CD4-positive, alpha-beta T cell treated with Interleukin-10 for 1 hour (primary cell): ENCODE measurements at regions not wholly inside any gene's neighbourhood (a gene's known extent, or its start where the extent isn't known, plus 50 kb on each side); places are given as distances from the start of the nearest gene placed in this dataset.

Experiments
- DNase-seq: peaks from one replicate; pipeline ENCODE4 v3.0.0-alpha.2; 2020

- DNase-seq: no peak
Measured at GRCh38 chr12:98449584-98449983, 65.8 kb upstream of the TMPO start.

- no peak for DNase-seq
Measured at GRCh38 chr12:98453070-98453469, 62.3 kb upstream of the TMPO start.

DNA sequence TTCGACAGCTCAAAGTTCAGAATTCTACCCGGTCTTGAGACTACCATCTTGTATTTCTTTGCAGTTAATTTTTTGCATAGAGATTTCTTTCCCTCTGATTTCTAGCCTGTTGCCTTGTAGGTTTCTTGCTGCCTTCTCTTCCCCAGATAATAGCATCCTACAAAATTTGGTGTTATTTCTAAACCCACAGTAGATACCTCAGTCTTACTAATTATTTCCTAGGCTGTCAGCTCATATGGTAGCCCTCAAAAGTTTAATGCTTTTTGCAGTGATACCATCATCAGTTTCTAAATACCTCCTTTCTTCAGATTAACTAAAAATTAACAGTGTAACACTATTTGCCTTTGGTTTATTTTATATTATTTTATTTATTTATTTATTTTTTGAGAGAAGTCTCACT, 61.9 kb upstream of the TMPO start:
- DNase-seq: no peak

- no peak for DNase-seq
Measured at GRCh38 chr12:98456041-98456440, 59.3 kb upstream of the TMPO start.

GRCh38 chr12:98456576-98457573, 58.5 kb upstream of the TMPO start:
- DNase-seq: no peak

GRCh38 chr12:98464190-98464589, 51.2 kb upstream of the TMPO start:
- DNase-seq: no peak

GRCh38 chr12:98465505-98465904, 49.9 kb upstream of the TMPO start:
- no peak for DNase-seq
